Kidney epithelial cell (primary cell): ENCODE measurements at regions not wholly inside any gene's neighbourhood (a gene's known extent, or its start where the extent isn't known, plus 50 kb on each side); places are given as distances from the start of the nearest gene placed in this dataset.

ENCODE experiments used
- DNase-seq: peaks from one replicate; pipeline ENCODE4 v3.0.0-alpha.2; 2010; ENCODE audit warnings: low read depth
- H3K27me3 ChIP-seq: 2 replicates; pipeline ENCODE4 v1.6.0; 2011; ENCODE audit warnings: low read length; ENCODE audit not compliant: control insufficient read depth, insufficient read depth
- H3K36me3 ChIP-seq: 2 replicates; pipeline ENCODE4 v1.5.1; 2011; ENCODE audit warnings: low read length; ENCODE audit not compliant: control insufficient read depth, insufficient read depth
- H3K4me3 ChIP-seq: 2 replicates; pipeline ENCODE4 v1.5.1; 2011; ENCODE audit warnings: low read depth, mild to moderate bottlenecking, control low read depth, low read length
- TF ChIP-seq, protein P1 (sequence below): IDR thresholded peaks from 2 replicates; pipeline ENCODE4 v1.5.1; 2011; ENCODE audit warnings: mild to moderate bottlenecking, moderate library complexity, low read length, control low read depth, inconsistent platforms; ENCODE audit not compliant: insufficient read depth, poor library complexity, severe bottlenecking

DNA sequence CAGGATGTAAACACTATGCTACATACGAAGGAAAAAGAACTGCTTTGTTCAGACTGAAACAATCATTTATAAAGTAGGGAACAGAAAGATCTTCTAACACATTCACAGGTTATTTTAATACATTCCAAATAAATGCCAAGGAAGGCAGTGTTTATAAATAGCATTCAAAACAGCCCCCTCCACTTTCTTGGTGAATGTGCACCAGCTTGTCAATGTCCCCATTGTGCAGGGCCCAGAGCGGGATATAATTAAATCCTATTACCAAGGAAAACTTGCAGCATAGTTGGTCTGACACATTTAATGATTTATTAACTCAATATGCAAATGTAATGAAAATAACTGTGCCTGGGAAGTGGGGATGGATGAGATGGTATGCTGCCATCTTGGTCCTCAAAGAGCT, 135.9 kb upstream of the RAD23B start:
- no peak for DNase-seq
- H3K4me3 ChIP-seq, result no peak overlapping the region
- no peaks in the 10 kb centered on the region for H3K36me3 ChIP-seq
- H3K27me3 ChIP-seq, result no peaks in the 10 kb centered on the region
- TF ChIP-seq, protein P1, sequence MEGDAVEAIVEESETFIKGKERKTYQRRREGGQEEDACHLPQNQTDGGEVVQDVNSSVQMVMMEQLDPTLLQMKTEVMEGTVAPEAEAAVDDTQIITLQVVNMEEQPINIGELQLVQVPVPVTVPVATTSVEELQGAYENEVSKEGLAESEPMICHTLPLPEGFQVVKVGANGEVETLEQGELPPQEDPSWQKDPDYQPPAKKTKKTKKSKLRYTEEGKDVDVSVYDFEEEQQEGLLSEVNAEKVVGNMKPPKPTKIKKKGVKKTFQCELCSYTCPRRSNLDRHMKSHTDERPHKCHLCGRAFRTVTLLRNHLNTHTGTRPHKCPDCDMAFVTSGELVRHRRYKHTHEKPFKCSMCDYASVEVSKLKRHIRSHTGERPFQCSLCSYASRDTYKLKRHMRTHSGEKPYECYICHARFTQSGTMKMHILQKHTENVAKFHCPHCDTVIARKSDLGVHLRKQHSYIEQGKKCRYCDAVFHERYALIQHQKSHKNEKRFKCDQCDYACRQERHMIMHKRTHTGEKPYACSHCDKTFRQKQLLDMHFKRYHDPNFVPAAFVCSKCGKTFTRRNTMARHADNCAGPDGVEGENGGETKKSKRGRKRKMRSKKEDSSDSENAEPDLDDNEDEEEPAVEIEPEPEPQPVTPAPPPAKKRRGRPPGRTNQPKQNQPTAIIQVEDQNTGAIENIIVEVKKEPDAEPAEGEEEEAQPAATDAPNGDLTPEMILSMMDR, result no peak

DNA sequence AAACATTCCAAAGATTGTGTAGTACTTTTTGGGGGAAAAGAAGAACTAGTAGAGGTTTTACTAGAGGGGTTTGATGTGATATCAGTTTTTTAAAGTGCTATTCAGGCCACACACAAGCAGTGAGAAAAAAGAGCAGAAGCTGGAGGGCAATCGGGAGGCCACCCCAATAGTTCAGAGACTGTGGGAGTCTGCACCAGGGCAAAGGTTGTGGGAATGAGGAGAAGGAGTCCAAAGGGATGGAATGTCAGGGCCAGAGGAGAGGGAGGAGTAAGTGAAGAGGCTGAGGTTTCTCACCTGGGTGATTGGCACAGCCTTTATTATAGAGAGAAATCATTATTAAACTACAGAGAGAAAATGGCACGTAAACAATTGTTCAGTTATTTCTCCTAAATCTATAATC, 134.9 kb upstream of the RAD23B start:
- TF ChIP-seq, protein P1, result no peak
- Histone ChIP-seq H3K4me3 (no peak overlapping the region), H3K36me3 (no peaks in the 10 kb centered on the region), H3K27me3 (no peaks in the 10 kb centered on the region)
- DNase-seq, result no peak

DNA sequence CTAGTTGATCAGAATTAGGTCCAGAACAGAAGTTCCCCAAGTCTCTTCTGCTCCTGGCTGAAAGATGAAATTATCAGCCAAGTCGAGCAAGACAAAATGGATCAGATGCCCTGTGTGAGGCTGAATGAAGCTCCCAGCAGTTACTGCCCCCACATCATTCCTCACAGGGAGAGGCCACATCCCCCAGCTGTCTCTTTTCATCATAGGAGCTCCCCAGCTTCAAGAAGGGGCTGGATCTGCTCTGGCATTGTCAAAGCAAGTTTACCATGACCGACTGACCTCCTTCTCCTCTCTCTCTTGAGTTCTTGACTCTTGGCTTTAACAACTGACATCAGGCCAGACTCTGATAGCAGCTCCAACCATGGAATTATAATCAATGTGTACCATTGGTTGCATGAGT, 133.3 kb upstream of the RAD23B start:
- TF ChIP-seq, protein P1, result no peak
- Histone ChIP-seq H3K36me3 (no peaks in the 10 kb centered on the region), H3K4me3 (no peak overlapping the region), H3K27me3 (no peaks in the 10 kb centered on the region)
- DNase-seq, result no peak

DNA sequence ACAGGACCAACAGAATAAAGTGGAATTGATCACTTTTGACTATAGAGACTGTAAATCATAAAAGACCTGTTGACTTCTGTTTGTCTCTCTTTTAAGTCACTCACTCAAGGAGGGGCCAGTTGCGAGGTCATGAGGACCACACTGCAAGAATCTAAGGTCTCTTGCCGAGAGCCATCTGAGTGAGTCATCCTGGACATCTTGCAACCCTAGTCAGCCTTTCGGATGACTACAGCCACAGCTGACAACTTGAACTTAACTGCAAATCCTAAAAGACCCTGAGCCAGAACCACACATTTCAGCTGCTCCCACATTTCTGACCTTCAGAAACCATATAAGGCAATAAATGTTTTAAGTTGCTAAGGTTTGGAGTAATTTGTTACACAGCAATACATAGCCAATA, 129.7 kb upstream of the RAD23B start:
- Histone ChIP-seq H3K27me3 (no peaks in the 10 kb centered on the region), H3K4me3 (no peak overlapping the region), H3K36me3 (no peaks in the 10 kb centered on the region)
- DNase-seq, result no peak
- TF ChIP-seq, protein P1, result no peak

DNA sequence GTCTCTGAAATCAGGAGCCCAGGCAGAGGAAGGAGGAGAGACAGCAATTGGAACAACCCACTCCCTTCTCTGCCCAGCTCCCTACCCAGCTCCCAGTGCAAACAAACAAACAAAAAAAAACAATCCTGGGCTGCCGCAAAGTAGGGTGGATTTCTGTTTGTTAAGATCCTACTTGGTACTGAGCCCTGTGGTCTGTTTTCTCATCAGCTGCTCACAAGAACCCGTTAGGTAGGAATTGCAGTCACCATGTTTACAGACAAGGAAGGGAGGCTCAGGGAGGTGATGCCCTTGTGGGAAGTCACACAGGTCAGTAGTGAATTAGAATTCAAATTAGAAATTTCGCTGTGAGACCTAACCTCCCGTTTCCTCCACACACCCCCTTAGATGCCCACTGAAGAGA, 128.8 kb upstream of the RAD23B start:
- TF ChIP-seq, protein P1, result no peak
- no peak for DNase-seq
- Histone ChIP-seq H3K27me3 (no peaks in the 10 kb centered on the region), H3K4me3 (no peak overlapping the region), H3K36me3 (no peaks in the 10 kb centered on the region)

DNA sequence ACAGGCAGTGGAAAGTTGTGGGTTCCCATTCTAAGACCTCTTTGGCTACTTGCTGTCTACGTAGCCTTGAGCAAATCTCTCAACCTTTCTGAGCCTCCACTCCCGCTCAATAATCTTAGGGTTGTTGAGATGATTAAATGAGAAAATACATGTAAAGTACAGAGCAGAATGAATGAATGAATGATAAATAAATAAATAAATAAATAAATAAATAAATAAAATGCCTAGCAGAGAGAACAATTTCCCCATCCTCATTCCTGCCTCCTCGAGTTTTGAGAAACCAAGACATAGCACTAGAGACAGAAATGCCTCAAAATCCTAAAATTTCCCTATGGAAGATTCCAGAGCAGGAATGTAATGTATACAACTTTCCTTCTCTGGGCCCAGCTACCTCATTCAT, 128.3 kb upstream of the RAD23B start:
- H3K27me3 ChIP-seq, result no peaks in the 10 kb centered on the region
- H3K36me3 ChIP-seq, result no peaks in the 10 kb centered on the region
- no peak for DNase-seq
- TF ChIP-seq, protein P1, result no peak
- no peak overlapping the region for H3K4me3 ChIP-seq
